Loucy (cell line): ENCODE measurements at regions not wholly inside any gene's neighbourhood (a gene's known extent, or its start where the extent isn't known, plus 50 kb on each side); places are given as distances from the start of the nearest gene placed in this dataset.

Experiments used
- H2AFZ ChIP-seq: fragments of 200-600 bp; sonication (generic); 2 replicates; pipeline ENCODE4 v1.6.0; 2016; ENCODE audit warnings: antibody characterized with exemption, mild to moderate bottlenecking, low read length, moderate library complexity
- H3F3A ChIP-seq: fragments of 200-600 bp; 2 replicates; pipeline ENCODE4 v1.6.0; 2016; ENCODE audit warnings: antibody characterized with exemption, low read depth, mild to moderate bottlenecking
- H3K27me3 ChIP-seq: fragments of 200-600 bp; sonication (generic); 2 replicates; pipeline ENCODE4 v1.6.1; 2014; ENCODE audit warnings: low read length, mild to moderate bottlenecking; ENCODE audit not compliant: insufficient read depth, poor library complexity, severe bottlenecking
- H3K36me3 ChIP-seq: fragments of 200-600 bp; sonication (generic); 2 replicates; pipeline ENCODE4 v1.6.1; 2016; ENCODE audit warnings: low read length; ENCODE audit not compliant: insufficient read depth
- H3K4me1 ChIP-seq: fragments of 200-600 bp; sonication (generic); 2 replicates; pipeline ENCODE4 v1.5.1; 2014; ENCODE audit warnings: low read length, mild to moderate bottlenecking; ENCODE audit not compliant: insufficient read depth, poor library complexity, severe bottlenecking
- H3K4me2 ChIP-seq: fragments of 200-600 bp; sonication (generic); 2 replicates; pipeline ENCODE4 v1.6.0; 2014; ENCODE audit warnings: antibody characterized with exemption, low read length, low read depth, mild to moderate bottlenecking; ENCODE audit not compliant: poor library complexity, severe bottlenecking
- H3K4me3 ChIP-seq: fragments of 200-600 bp; sonication (generic); 2 replicates; pipeline ENCODE4 v1.5.1; 2014; ENCODE audit warnings: low read length, mild to moderate bottlenecking, mixed read lengths; ENCODE audit not compliant: poor library complexity, severe bottlenecking
- H3K79me2 ChIP-seq: fragments of 200-600 bp; sonication (generic); 2 replicates; pipeline ENCODE4 v1.6.1; 2014; ENCODE audit warnings: low read length; ENCODE audit not compliant: insufficient read depth
- H3K9ac ChIP-seq: fragments of 200-600 bp; sonication (generic); 2 replicates; pipeline ENCODE4 v1.6.0; 2014; ENCODE audit warnings: mild to moderate bottlenecking, low read depth, low read length, moderate library complexity; ENCODE audit not compliant: poor library complexity, severe bottlenecking
- H3K9me2 ChIP-seq: fragments of 200-600 bp; sonication (generic); replicated peaks from 2 replicates; pipeline ENCODE4 v1.6.1; 2016; ENCODE audit warnings: low read depth, low read length, mixed read lengths
- H3K9me3 ChIP-seq: fragments of 200-600 bp; sonication (generic); 2 replicates; pipeline ENCODE4 v1.6.1; 2014; ENCODE audit warnings: mild to moderate bottlenecking, antibody characterized with exemption, low read length, low read depth; ENCODE audit not compliant: insufficient read depth
- H4K20me1 ChIP-seq: fragments of 200-600 bp; sonication (generic); 2 replicates; pipeline ENCODE4 v1.6.0; 2014; ENCODE audit warnings: antibody characterized with exemption, low read length, mild to moderate bottlenecking; ENCODE audit not compliant: insufficient read depth, poor library complexity, severe bottlenecking
- CTCF ChIP-seq: fragments of 200-600 bp; sonication (generic); conservative IDR thresholded peaks from 2 replicates; pipeline ENCODE4 v1.5.1; 2014; ENCODE audit warnings: mild to moderate bottlenecking, antibody characterized with exemption, low read length
- EZH2phosphoT487 ChIP-seq: fragments of 200-600 bp; IDR thresholded peaks from 2 replicates; pipeline ENCODE4 v1.6.1; 2018; ENCODE audit warnings: antibody characterized with exemption, mild to moderate bottlenecking, moderate library complexity, borderline replicate concordance

- H3K79me2 ChIP-seq, result no peaks in the 10 kb centered on the region
- no peaks in the 10 kb centered on the region for H3K36me3 ChIP-seq
- no peak overlapping the region for H3K4me2 ChIP-seq
- H2AFZ ChIP-seq, result no peak overlapping the region
- no peaks in the 10 kb centered on the region for H3F3A ChIP-seq
- H3K27me3 ChIP-seq, result no peaks in the 10 kb centered on the region
- H3K9me2 ChIP-seq, result no peaks in the 10 kb centered on the region
- no peaks in the 10 kb centered on the region for H4K20me1 ChIP-seq
- H3K4me3 ChIP-seq, result no peak overlapping the region
- TF ChIP-seq CTCF (no peak), EZH2phosphoT487 (no peak)
- H3K9me3 ChIP-seq, result 0 out of 2 replicates have a peak, but pooled peaks cover 2% of the 10 kb centered on the region
- no peaks in the 10 kb centered on the region for H3K4me1 ChIP-seq
- no peak overlapping the region for H3K9ac ChIP-seq
Observed at GRCh38 chr6:9178071-9178470, 742.7 kb upstream of the SLC35B3 start.

GRCh38 chr6:9173229-9173628, 737.9 kb upstream of the SLC35B3 start:
- Histone ChIP-seq H3K4me1 (no peaks in the 10 kb centered on the region), H3K9me3 (peaks cover 5% of the 10 kb centered on the region; the same call in 1 of the 2 replicates), H3F3A (no peaks in the 10 kb centered on the region), H3K79me2 (no peaks in the 10 kb centered on the region), H3K4me2 (no peak overlapping the region), H3K9ac (no peak overlapping the region), H3K9me2 (no peaks in the 10 kb centered on the region), H4K20me1 (no peaks in the 10 kb centered on the region), H3K36me3 (no peaks in the 10 kb centered on the region), H2AFZ (no peak overlapping the region), H3K4me3 (no peak overlapping the region), H3K27me3 (no peaks in the 10 kb centered on the region)
- TF ChIP-seq EZH2phosphoT487, result no peak
- TF ChIP-seq CTCF, result no peak

GRCh38 chr6:9172096-9172495, 736.8 kb upstream of the SLC35B3 start:
- no peaks in the 10 kb centered on the region for H3K4me1 ChIP-seq
- no peak for TF ChIP-seq EZH2phosphoT487
- no peak for TF ChIP-seq CTCF

More at GRCh38 chr6:9172096-9172495, 736.8 kb upstream of the SLC35B3 start:
- Histone ChIP-seq H3K27me3 (no peaks in the 10 kb centered on the region), H3K79me2 (no peaks in the 10 kb centered on the region), H4K20me1 (no peaks in the 10 kb centered on the region), H3K9me2 (no peaks in the 10 kb centered on the region), H3K9me3 (peaks cover 5% of the 10 kb centered on the region; the same call in 1 of the 2 replicates), H3K4me3 (no peak overlapping the region), H3K9ac (no peak overlapping the region), H2AFZ (no peak overlapping the region), H3K36me3 (no peaks in the 10 kb centered on the region), H3K4me2 (no peak overlapping the region), H3F3A (no peaks in the 10 kb centered on the region)
